DMS 273 treated with DMSO at 0.1 percent for 48 hours (cell line): ENCODE measurements at regions not wholly inside any gene's neighbourhood (a gene's known extent, or its start where the extent isn't known, plus 50 kb on each side); places are given as distances from the start of the nearest gene placed in this dataset.

ENCODE experiments used
- DNase-seq: peaks from one replicate; lab custom pipeline; 2025; lab: John Stamatoyannopoulos, UW

- no peak for DNase-seq
These were observed 415.2 kb downstream of the TRIML1 start for GRCh38 chr4:188554413-188554812.

GRCh38 chr4:188573104-188573503, 433.9 kb downstream of the TRIML1 start:
- DNase-seq: no peak

- no peak for DNase-seq
These were observed 439.4 kb downstream of the TRIML1 start for GRCh38 chr4:188578657-188579056.

- DNase-seq: no peak
These were observed 456.8 kb downstream of the TRIML1 start for GRCh38 chr4:188596021-188596420.

GRCh38 chr4:188603646-188604045, 464.4 kb downstream of the TRIML1 start:
- DNase-seq: no peak

- DNase-seq: no peak
These were observed 467.4 kb downstream of the TRIML1 start for GRCh38 chr4:188606635-188607034.

GRCh38 chr4:188611143-188611542, 471.9 kb downstream of the TRIML1 start:
- no peak for DNase-seq

- no peak for DNase-seq
These were observed 473.4 kb downstream of the TRIML1 start for GRCh38 chr4:188612659-188613058.

- no peak for DNase-seq
These were observed 474.7 kb downstream of the TRIML1 start for GRCh38 chr4:188613976-188614375.

GRCh38 chr4:188619456-188620149, 480.4 kb downstream of the TRIML1 start:
- no peak for DNase-seq

- DNase-seq: no peak
These were observed 481.4 kb downstream of the TRIML1 start for GRCh38 chr4:188620608-188621007.

GRCh38 chr4:188623314-188623854, 484.1 kb downstream of the TRIML1 start:
- no peak for DNase-seq

- DNase-seq: no peak
These were observed 485.1 kb downstream of the TRIML1 start for GRCh38 chr4:188624370-188624769.

- no peak for DNase-seq
These were observed 488.7 kb downstream of the TRIML1 start for GRCh38 chr4:188627892-188628291.

GRCh38 chr4:188639479-188640100, 500.3 kb downstream of the TRIML1 start:
- no peak for DNase-seq

- no peak for DNase-seq
These were observed 508.7 kb downstream of the TRIML1 start for GRCh38 chr4:188647820-188648370.

- DNase-seq: no peak
These were observed 510.4 kb downstream of the TRIML1 start for GRCh38 chr4:188649635-188650034.

- DNase-seq: no peak
These were observed 511.3 kb downstream of the TRIML1 start for GRCh38 chr4:188650516-188650915.

GRCh38 chr4:188657365-188657764, 518.1 kb downstream of the TRIML1 start:
- DNase-seq: no peak

GRCh38 chr4:188658958-188659522, 519.8 kb downstream of the TRIML1 start:
- no peak for DNase-seq

- no peak for DNase-seq
These were observed 521.6 kb downstream of the TRIML1 start for GRCh38 chr4:188660796-188661195.

GRCh38 chr4:188661502-188661901, 522.3 kb downstream of the TRIML1 start:
- no peak for DNase-seq

GRCh38 chr4:188663369-188663768, 524.1 kb downstream of the TRIML1 start:
- no peak for DNase-seq
